ENCODE measurements at regions not wholly inside any gene's neighbourhood (a gene's known extent, or its start where the extent isn't known, plus 50 kb on each side); places are given as distances from the start of the nearest gene placed in this dataset.

GRCh38 chr18:70429847-70430500 is 141.1 kb downstream of the SOCS6 start:
- TF ChIP-seq RXRA (CRISPR knock-in tag; IDR thresholded peaks at IDR 0.05) = no peak
- TF ChIP-seq POLR2A (IDR thresholded peaks at IDR 0.05; ENCODE audit: insufficient read depth in 1 of 2, low read depth in 2 of 2, low read length in 2 of 2) = no peak
- TF ChIP-seq, protein P1, sequence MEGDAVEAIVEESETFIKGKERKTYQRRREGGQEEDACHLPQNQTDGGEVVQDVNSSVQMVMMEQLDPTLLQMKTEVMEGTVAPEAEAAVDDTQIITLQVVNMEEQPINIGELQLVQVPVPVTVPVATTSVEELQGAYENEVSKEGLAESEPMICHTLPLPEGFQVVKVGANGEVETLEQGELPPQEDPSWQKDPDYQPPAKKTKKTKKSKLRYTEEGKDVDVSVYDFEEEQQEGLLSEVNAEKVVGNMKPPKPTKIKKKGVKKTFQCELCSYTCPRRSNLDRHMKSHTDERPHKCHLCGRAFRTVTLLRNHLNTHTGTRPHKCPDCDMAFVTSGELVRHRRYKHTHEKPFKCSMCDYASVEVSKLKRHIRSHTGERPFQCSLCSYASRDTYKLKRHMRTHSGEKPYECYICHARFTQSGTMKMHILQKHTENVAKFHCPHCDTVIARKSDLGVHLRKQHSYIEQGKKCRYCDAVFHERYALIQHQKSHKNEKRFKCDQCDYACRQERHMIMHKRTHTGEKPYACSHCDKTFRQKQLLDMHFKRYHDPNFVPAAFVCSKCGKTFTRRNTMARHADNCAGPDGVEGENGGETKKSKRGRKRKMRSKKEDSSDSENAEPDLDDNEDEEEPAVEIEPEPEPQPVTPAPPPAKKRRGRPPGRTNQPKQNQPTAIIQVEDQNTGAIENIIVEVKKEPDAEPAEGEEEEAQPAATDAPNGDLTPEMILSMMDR (CRISPR knock-in tag; IDR thresholded peaks at IDR 0.05) = no peak
- TF ChIP-seq ZNF543 (CRISPR knock-in tag; IDR thresholded peaks at IDR 0.05) = no peak
- no peak for TF ChIP-seq ZNF790 (CRISPR knock-in tag; IDR thresholded peaks at IDR 0.05; ENCODE audit: borderline replicate concordance)
- TF ChIP-seq YY1 (IDR thresholded peaks at IDR 0.05; ENCODE audit: insufficient read depth, insufficient replicate concordance, low read depth, low read length) = no peak
- no peak for TF ChIP-seq SP2 (CRISPR knock-in tag; IDR thresholded peaks at IDR 0.05)
- TF ChIP-seq POLR2AphosphoS5 (IDR thresholded peaks at IDR 0.05; ENCODE audit: low read depth, low read length) = no peak

Measured in HepG2 (cell line).